ENCODE measurements at regions not wholly inside any gene's neighbourhood (a gene's known extent, or its start where the extent isn't known, plus 50 kb on each side); places are given as distances from the start of the nearest gene placed in this dataset.

GRCh38 chr14:71454010-71454409 is 478.2 kb upstream of the RGS6 start:
- TF ChIP-seq FOS (IDR thresholded peaks at IDR 0.05; ENCODE audit: borderline replicate concordance, insufficient read depth, low read length) (no peak), POLR2AphosphoS5 (IDR thresholded peaks at IDR 0.05; ENCODE audit: insufficient read depth, low read depth, low read length) (no peak), EZH2 (IDR thresholded peaks at IDR 0.05; ENCODE audit: borderline replicate concordance, low read depth, low read length, severe bottlenecking) (no peak), POLR2A (IDR thresholded peaks at IDR 0.05; ENCODE audit: low read depth, low read length) (no peak), JUN (IDR thresholded peaks at IDR 0.05; ENCODE audit: borderline replicate concordance, insufficient read depth, insufficient read length, low read depth) (no peak), MYC (IDR thresholded peaks at IDR 0.05; ENCODE audit: low read depth, low read length) (no peak)
- TF ChIP-seq, protein P1, sequence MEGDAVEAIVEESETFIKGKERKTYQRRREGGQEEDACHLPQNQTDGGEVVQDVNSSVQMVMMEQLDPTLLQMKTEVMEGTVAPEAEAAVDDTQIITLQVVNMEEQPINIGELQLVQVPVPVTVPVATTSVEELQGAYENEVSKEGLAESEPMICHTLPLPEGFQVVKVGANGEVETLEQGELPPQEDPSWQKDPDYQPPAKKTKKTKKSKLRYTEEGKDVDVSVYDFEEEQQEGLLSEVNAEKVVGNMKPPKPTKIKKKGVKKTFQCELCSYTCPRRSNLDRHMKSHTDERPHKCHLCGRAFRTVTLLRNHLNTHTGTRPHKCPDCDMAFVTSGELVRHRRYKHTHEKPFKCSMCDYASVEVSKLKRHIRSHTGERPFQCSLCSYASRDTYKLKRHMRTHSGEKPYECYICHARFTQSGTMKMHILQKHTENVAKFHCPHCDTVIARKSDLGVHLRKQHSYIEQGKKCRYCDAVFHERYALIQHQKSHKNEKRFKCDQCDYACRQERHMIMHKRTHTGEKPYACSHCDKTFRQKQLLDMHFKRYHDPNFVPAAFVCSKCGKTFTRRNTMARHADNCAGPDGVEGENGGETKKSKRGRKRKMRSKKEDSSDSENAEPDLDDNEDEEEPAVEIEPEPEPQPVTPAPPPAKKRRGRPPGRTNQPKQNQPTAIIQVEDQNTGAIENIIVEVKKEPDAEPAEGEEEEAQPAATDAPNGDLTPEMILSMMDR (IDR thresholded peaks at IDR 0.05; ENCODE audit: extremely low read depth in 1 of 2, insufficient read depth in 1 of 2, low read depth in 1 of 2, low read length in 2 of 2), result no peak
